SK-N-MC (cell line): ENCODE measurements at regions not wholly inside any gene's neighbourhood (a gene's known extent, or its start where the extent isn't known, plus 50 kb on each side); places are given as distances from the start of the nearest gene placed in this dataset.

Source experiments
- EZH2 ChIP-seq: fragments of 200-600 bp; sonication (generic); IDR thresholded peaks from one replicate; pipeline ENCODE4 v1.6.1; 2017; ENCODE audit warnings: antibody characterized with exemption
- POLR2AphosphoS5 ChIP-seq: IDR thresholded peaks from 2 replicates; pipeline ENCODE4 v1.6.1; 2012; ENCODE audit warnings: mild to moderate bottlenecking, low read depth, low read length, borderline replicate concordance

GRCh38 chr18:38025433-38026038, 459.9 kb upstream of the CELF4 start:
- TF ChIP-seq EZH2, result no peak
- TF ChIP-seq POLR2AphosphoS5, result no peak
